ENCODE measurements at regions not wholly inside any gene's neighbourhood (a gene's known extent, or its start where the extent isn't known, plus 50 kb on each side); places are given as distances from the start of the nearest gene placed in this dataset.

DNA sequence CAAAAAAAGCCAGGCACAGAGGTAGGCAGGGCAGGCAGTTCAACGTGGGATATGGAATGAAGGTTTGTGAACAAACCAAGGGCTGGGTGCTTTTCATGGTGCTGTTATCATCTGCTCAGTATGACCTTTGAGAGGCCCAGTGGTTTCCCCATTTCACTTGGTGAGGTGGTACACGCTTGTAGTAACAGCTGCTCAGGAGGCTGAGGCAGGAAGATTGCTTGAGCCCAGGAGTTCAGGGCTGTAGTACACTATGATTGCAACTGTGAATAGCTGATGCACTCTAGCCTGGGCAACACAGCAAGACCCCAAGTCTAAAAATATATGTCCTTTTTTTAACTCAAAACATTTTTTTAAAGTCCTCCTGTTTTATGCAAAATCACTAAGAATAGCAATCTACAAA, 174.8 kb downstream of the ENC1 start:
- Mint-ChIP-seq H3K27ac (ENCODE audit: unreplicated experiment) (no peak overlapping the region), H3K4me3 (ENCODE audit: unreplicated experiment) (no peak overlapping the region), H3K4me1 (ENCODE audit: low read depth) (peaks cover 5% of the 10 kb centered on the region), H3K9me3 (ENCODE audit: low read depth) (peaks cover 4% of the 10 kb centered on the region), H3K27me3 (ENCODE audit: low read depth) (peaks cover 2% of the 10 kb centered on the region), H3K36me3 (ENCODE audit: low read depth) (no peaks in the 10 kb centered on the region)
- TF ChIP-seq, protein P1, sequence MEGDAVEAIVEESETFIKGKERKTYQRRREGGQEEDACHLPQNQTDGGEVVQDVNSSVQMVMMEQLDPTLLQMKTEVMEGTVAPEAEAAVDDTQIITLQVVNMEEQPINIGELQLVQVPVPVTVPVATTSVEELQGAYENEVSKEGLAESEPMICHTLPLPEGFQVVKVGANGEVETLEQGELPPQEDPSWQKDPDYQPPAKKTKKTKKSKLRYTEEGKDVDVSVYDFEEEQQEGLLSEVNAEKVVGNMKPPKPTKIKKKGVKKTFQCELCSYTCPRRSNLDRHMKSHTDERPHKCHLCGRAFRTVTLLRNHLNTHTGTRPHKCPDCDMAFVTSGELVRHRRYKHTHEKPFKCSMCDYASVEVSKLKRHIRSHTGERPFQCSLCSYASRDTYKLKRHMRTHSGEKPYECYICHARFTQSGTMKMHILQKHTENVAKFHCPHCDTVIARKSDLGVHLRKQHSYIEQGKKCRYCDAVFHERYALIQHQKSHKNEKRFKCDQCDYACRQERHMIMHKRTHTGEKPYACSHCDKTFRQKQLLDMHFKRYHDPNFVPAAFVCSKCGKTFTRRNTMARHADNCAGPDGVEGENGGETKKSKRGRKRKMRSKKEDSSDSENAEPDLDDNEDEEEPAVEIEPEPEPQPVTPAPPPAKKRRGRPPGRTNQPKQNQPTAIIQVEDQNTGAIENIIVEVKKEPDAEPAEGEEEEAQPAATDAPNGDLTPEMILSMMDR (IDR thresholded peaks at IDR 0.05) = no peak
- DNase-seq (ENCODE audit: low spot score) = no peak

DNA sequence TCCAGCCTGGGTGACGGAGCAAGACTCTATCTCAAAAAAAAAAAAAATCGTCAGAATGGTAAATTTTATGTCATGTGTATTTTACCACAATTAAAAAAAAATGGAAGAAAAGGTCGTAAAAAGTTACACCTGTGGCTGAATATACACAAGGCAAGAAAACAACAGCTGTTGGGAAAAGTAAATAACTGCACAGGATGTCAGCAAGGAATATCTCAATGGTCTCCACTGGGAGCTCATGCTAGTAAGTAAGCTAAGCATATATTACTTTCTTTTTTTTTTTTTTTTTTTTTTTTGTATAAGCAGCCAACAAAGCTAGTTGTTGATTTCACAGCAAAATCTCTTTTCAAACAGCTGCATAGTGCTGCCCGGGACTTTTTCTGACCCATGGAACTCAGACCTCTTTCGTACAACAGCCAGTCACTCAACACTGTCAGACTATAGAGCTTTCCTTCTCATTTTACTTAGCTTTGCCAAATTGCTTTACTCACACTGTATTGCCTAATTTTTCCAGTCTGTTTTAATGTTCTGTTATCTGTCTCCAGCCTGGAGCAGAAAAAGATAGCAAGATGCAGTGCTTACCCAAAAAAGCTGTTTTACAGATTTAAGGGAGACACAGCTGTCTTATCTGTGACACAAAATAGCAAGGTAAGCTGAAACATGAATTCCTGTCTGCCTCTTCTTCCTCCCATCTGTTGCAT, 175.9 kb downstream of the ENC1 start:
- no peak overlapping the region for H3K27ac Mint-ChIP-seq (ENCODE audit: unreplicated experiment)
- H3K4me1 Mint-ChIP-seq (ENCODE audit: low read depth) = peaks cover 5% of the 10 kb centered on the region
- H3K4me3 Mint-ChIP-seq (ENCODE audit: unreplicated experiment) = no peak overlapping the region
- no peaks in the 10 kb centered on the region for H3K36me3 Mint-ChIP-seq (ENCODE audit: low read depth)
- peaks cover 4% of the 10 kb centered on the region for H3K9me3 Mint-ChIP-seq (ENCODE audit: low read depth)
- no peak for DNase-seq (ENCODE audit: low spot score)
- TF ChIP-seq, protein P1 (IDR thresholded peaks at IDR 0.05) = no peak
- peaks cover 2% of the 10 kb centered on the region for H3K27me3 Mint-ChIP-seq (ENCODE audit: low read depth)

DNA sequence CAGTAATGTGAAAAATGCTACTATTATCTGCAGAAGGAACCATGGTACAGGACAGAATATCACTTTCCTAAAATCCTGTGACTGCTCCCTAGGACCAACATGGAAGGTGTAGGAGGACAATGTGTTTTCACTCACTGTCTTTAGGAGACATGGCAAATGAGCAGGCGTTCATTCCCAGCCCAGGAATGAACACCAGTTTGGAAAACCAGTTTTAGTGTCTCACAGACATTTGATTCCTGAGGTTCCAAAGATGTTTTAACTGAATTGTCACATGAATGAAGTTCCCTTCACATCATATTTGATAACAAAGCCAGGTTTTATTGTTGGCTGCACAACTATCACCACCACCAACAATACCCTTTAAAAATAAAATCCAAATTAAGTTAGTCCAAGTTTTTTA, 178.2 kb downstream of the ENC1 start:
- no peaks in the 10 kb centered on the region for H3K4me1 Mint-ChIP-seq (ENCODE audit: low read depth)

DNA sequence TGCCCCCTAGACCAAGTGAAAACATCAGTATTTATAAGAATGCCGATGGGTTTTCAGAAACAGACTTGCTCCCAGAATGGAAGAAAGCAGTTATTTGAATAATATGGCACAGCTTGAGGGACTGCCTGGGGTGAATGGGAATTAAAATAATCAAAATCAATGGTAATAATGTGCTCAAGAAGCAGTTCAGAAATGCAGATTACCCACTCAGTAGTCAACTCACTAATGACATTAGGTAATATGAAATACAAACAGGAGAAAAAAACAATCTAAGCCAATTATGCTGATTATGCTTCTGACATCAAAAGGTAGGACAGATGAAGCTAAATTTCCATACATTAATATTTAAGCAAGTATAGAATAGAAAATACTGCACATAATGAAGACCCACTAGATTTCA, 179.3 kb downstream of the ENC1 start:
- H3K9me3 Mint-ChIP-seq (ENCODE audit: low read depth) = no peaks in the 10 kb centered on the region
- no peak overlapping the region for H3K4me3 Mint-ChIP-seq (ENCODE audit: unreplicated experiment)
- H3K36me3 Mint-ChIP-seq (ENCODE audit: low read depth) = no peaks in the 10 kb centered on the region

More for the DNA sequence above, 178.2 kb downstream of the ENC1 start:
- H3K27me3 Mint-ChIP-seq (ENCODE audit: low read depth) = peaks cover 2% of the 10 kb centered on the region
- no peaks in the 10 kb centered on the region for H3K36me3 Mint-ChIP-seq (ENCODE audit: low read depth)
- H3K9me3 Mint-ChIP-seq (ENCODE audit: low read depth) = no peaks in the 10 kb centered on the region
- no peak overlapping the region for H3K27ac Mint-ChIP-seq (ENCODE audit: unreplicated experiment)
- no peak for DNase-seq (ENCODE audit: low spot score)
- H3K4me3 Mint-ChIP-seq (ENCODE audit: unreplicated experiment) = no peak overlapping the region
- TF ChIP-seq, protein P1 (IDR thresholded peaks at IDR 0.05) = no peak

DNA sequence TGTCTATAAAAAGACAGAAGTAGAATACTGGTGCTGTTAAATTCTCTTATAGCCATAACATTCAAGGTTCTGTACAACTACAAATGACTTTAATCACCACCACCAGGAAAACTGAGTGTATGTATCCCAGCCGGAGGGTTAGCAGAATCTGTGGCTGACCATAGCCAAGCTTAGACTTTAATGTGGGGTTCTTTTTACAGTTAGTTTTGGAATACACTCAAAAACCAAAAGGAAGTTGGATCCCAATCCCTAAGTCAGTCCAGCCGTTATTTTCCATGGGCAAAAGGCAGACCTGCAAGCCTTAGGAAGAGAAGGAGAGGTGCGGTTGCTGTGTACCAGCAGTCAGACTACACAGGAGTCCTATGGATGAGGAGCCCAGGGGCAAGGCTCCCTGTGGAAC, 179.8 kb downstream of the ENC1 start:
- no peak overlapping the region for H3K27ac Mint-ChIP-seq (ENCODE audit: unreplicated experiment)
- H3K36me3 Mint-ChIP-seq (ENCODE audit: low read depth) = no peaks in the 10 kb centered on the region
- no peak overlapping the region for H3K4me3 Mint-ChIP-seq (ENCODE audit: unreplicated experiment)
- TF ChIP-seq, protein P1 (IDR thresholded peaks at IDR 0.05) = no peak
- DNase-seq (ENCODE audit: low spot score) = no peak
- H3K9me3 Mint-ChIP-seq (ENCODE audit: low read depth) = no peaks in the 10 kb centered on the region
- no peaks in the 10 kb centered on the region for H3K4me1 Mint-ChIP-seq (ENCODE audit: low read depth)
- H3K27me3 Mint-ChIP-seq (ENCODE audit: low read depth) = peaks cover 2% of the 10 kb centered on the region

More for the DNA sequence above, 179.3 kb downstream of the ENC1 start:
- H3K27ac Mint-ChIP-seq (ENCODE audit: unreplicated experiment) = no peak overlapping the region
- TF ChIP-seq, protein P1 (IDR thresholded peaks at IDR 0.05) = no peak
- H3K4me1 Mint-ChIP-seq (ENCODE audit: low read depth) = no peaks in the 10 kb centered on the region
- peaks cover 2% of the 10 kb centered on the region for H3K27me3 Mint-ChIP-seq (ENCODE audit: low read depth)
- DNase-seq (ENCODE audit: low spot score) = no peak
